Esophagus (tissue), 2 donors: ENCODE measurements at regions not wholly inside any gene's neighbourhood (a gene's known extent, or its start where the extent isn't known, plus 50 kb on each side); places are given as distances from the start of the nearest gene placed in this dataset.

Source experiments
- H3K27ac ChIP-seq, 2 donors: one replicate each; pipeline ENCODE4 v1.5.1; 2013; ENCODE audit warnings: low read depth in 2 of 2, mild to moderate bottlenecking in 2 of 2, inconsistent platforms in 1 of 2, low read length in 1 of 2, moderate library complexity in 1 of 2
- H3K27me3 ChIP-seq, 2 donors: one replicate each; pipeline ENCODE4 v1.6.1; 2013; ENCODE audit warnings: low read length in 2 of 2, control low read depth in 1 of 2, mild to moderate bottlenecking in 1 of 2; ENCODE audit not compliant: insufficient read depth in 2 of 2, control insufficient read depth in 1 of 2
- H3K36me3 ChIP-seq, 2 donors: one replicate each; pipeline ENCODE4 v1.6.1; 2013; ENCODE audit warnings: low read length in 1 of 2; ENCODE audit not compliant: control insufficient read depth in 2 of 2, insufficient read depth in 2 of 2
- H3K4me1 ChIP-seq, 2 donors: one replicate each; pipeline ENCODE4 v1.6.1; 2013; ENCODE audit warnings: low read length in 1 of 2; ENCODE audit not compliant: control insufficient read depth in 2 of 2, insufficient read depth in 2 of 2
- H3K4me3 ChIP-seq, 2 donors: one replicate each; pipeline ENCODE4 v1.5.1; 2013; ENCODE audit warnings: low read length in 2 of 2, mild to moderate bottlenecking in 2 of 2, low read depth in 1 of 2, moderate library complexity in 1 of 2
- H3K9me3 ChIP-seq, 2 donors: one replicate each; pipeline ENCODE4 v1.6.1; 2013; ENCODE audit warnings: mild to moderate bottlenecking in 2 of 2, low read depth in 1 of 2, low read length in 1 of 2, moderate library complexity in 1 of 2; ENCODE audit not compliant: control insufficient read depth in 2 of 2, insufficient read depth in 1 of 2
- WGBS, 2 donors: extraction: QIAGEN DNeasy Blood & Tissue Kit; methylation state at CpG; one replicate each; pipeline ENCODE4 v1.1.7; 2013; 5-methylcytosine and 5-hydroxymethylcytosine counted together
- donor health status: healthy with polysubstance abuse.
- donor health status: Bipolar disorder and iron deficiency.

- no peak overlapping the region for H3K4me3 ChIP-seq
- H3K9me3 ChIP-seq, result no peaks in the 10 kb centered on the region
- WGBS, 2 donors, result 70 to 93% methylated on average over 2 of the region's 2 CpGs
- H3K27me3 ChIP-seq, result no peaks in the 10 kb centered on the region
- no peaks in the 10 kb centered on the region for H3K36me3 ChIP-seq
- H3K4me1 ChIP-seq, result no peaks in the 10 kb centered on the region
- no peak overlapping the region for H3K27ac ChIP-seq
Measured at GRCh38 chrY:15162211-15162610, 637.9 kb downstream of the NLGN4Y start.

GRCh38 chrY:15179890-15180289, 655.6 kb downstream of the NLGN4Y start:
- no peak overlapping the region for H3K27ac ChIP-seq

GRCh38 chrY:15229056-15229455, 704.7 kb downstream of the NLGN4Y start:
- Histone ChIP-seq H3K4me1 (no peaks in the 10 kb centered on the region), H3K9me3 (no peaks in the 10 kb centered on the region), H3K27me3 (no peaks in the 10 kb centered on the region), H3K27ac (no peak overlapping the region), H3K36me3 (no peaks in the 10 kb centered on the region), H3K4me3 (no peak overlapping the region)
- 31 to 43% methylated on average over 2 of the region's 2 CpGs for WGBS, 2 donors

More at GRCh38 chrY:15179890-15180289, 655.6 kb downstream of the NLGN4Y start:
- no peaks in the 10 kb centered on the region for H3K9me3 ChIP-seq
- H3K36me3 ChIP-seq, result no peaks in the 10 kb centered on the region
- H3K27me3 ChIP-seq, result no peaks in the 10 kb centered on the region
- H3K4me1 ChIP-seq, result no peaks in the 10 kb centered on the region
- 71% methylated on average over 2 of the region's 2 CpGs; no CpG with 5 or more reads in 1 of the 2 donors for WGBS, 2 donors
- no peak overlapping the region for H3K4me3 ChIP-seq

DNA sequence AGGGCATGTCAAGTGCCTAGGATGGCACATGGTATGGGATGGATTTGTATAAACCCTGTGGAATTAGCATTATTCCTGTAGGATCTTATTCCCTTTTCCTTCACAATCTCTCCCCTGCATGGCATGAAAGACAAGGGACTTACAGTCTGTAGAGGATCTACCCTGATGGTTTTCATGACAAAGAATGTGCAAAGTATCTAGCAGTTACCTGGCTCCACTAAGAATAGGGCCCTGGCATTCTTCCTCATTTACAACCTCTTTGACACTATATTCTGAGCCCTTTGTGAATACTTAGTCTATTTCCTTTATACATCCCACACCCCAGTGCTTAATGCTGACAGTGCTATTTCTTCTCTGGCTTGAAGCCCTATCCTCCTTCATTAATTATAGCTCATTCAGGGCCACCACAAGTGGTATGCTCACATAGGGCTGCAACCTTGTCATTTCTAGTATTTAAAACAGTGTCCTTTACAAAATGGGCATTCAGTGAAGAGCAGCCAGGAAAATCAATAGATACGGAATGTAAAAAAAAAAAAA, 715.3 kb downstream of the NLGN4Y start:
- Histone ChIP-seq H3K36me3 (no peaks in the 10 kb centered on the region), H3K27me3 (no peaks in the 10 kb centered on the region), H3K9me3 (no peaks in the 10 kb centered on the region), H3K27ac (no peak overlapping the region), H3K4me1 (no peaks in the 10 kb centered on the region), H3K4me3 (no peak overlapping the region)
- WGBS, 2 donors, result 98 to 100% methylated on average over 1 of the region's 1 CpG

GRCh38 chrY:15259286-15259685, 735.0 kb downstream of the NLGN4Y start:
- Histone ChIP-seq H3K27ac (no peak overlapping the region), H3K36me3 (no peaks in the 10 kb centered on the region), H3K4me1 (peaks cover 0 to 6% of the 10 kb centered on the region in 2 donors), H3K9me3 (no peaks in the 10 kb centered on the region), H3K4me3 (no peak overlapping the region), H3K27me3 (no peaks in the 10 kb centered on the region)
- WGBS, 2 donors, result 40 to 100% methylated on average over 2 to 3 of the region's 3 CpGs

GRCh38 chrY:15286572-15286971, 762.2 kb downstream of the NLGN4Y start:
- no peaks in the 10 kb centered on the region for H3K36me3 ChIP-seq
- no peak overlapping the region for H3K4me3 ChIP-seq
- no peaks in the 10 kb centered on the region for H3K27me3 ChIP-seq
- 84 to 100% methylated on average over 1 of the region's 1 CpG for WGBS, 2 donors
- H3K9me3 ChIP-seq, result no peaks in the 10 kb centered on the region
- no peak overlapping the region for H3K27ac ChIP-seq
- H3K4me1 ChIP-seq, result no peaks in the 10 kb centered on the region

DNA sequence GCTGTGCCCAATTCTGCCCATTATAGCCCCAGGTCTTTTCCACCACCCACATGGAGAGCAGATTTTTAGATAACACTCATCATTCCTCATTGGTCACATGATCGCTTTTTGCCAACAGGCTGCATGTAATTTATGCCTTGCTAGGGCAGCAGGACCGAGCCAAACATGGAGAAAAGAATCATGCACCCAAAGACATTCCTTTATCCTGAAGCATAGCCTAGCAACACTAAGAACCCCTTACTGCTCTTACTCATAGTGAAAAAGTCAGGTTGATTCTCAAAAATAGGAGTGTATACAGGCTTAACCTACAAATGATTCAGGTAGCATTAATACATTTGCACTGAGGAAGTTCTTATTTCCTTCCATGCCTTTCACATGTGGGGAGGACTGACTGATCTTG, 765.5 kb downstream of the NLGN4Y start:
- no peaks in the 10 kb centered on the region for H3K4me1 ChIP-seq
- no peak overlapping the region for H3K4me3 ChIP-seq
- H3K27me3 ChIP-seq, result no peaks in the 10 kb centered on the region
- H3K27ac ChIP-seq, result no peak overlapping the region
- 65 to 72% methylated on average over 2 of the region's 2 CpGs for whole genome bisulfite sequencing, 2 donors
- H3K9me3 ChIP-seq, result no peaks in the 10 kb centered on the region
- no peaks in the 10 kb centered on the region for H3K36me3 ChIP-seq

DNA sequence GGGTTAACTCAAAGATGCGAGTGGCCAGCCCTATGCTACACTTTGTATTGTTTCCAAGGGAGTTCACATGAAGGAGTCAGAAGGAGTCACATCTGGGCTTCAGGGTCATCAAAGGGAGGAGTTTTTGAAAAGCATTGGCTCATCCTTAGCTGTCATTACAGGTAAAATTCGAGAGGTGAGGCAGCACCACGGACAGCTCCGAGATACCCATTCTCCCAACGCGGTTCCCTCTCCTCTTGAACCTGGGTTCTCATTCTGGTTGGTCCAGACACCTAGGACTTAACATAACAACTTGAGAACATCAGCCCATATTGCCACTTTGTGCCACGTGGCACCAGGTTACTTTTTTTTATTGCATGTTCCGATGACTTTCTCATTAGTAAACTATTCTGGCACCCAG, 768.6 kb downstream of the NLGN4Y start:
- H3K9me3 ChIP-seq, result no peaks in the 10 kb centered on the region
- no peak overlapping the region for H3K27ac ChIP-seq
- H3K27me3 ChIP-seq, result no peaks in the 10 kb centered on the region
- H3K4me3 ChIP-seq, result no peak overlapping the region
- 52% methylated on average over 3 to 8 of the region's 8 CpGs for WGBS, 2 donors
- H3K4me1 ChIP-seq, result no peaks in the 10 kb centered on the region
- H3K36me3 ChIP-seq, result no peaks in the 10 kb centered on the region

GRCh38 chrY:15301879-15302278, 777.5 kb downstream of the NLGN4Y start:
- Histone ChIP-seq H3K4me3 (no peak overlapping the region), H3K9me3 (no peaks in the 10 kb centered on the region), H3K27me3 (no peaks in the 10 kb centered on the region), H3K27ac (no peak overlapping the region), H3K4me1 (no peaks in the 10 kb centered on the region), H3K36me3 (no peaks in the 10 kb centered on the region)
- WGBS, 2 donors, result 71 to 80% methylated on average over 1 to 3 of the region's 3 CpGs

- no peaks in the 10 kb centered on the region for H3K36me3 ChIP-seq
- WGBS, 2 donors, result 81% methylated on average over 2 of the region's 2 CpGs; no CpG with 5 or more reads in 1 of the 2 donors
- H3K4me1 ChIP-seq, result no peaks in the 10 kb centered on the region
- H3K9me3 ChIP-seq, result no peaks in the 10 kb centered on the region
- no peak overlapping the region for H3K27ac ChIP-seq
- H3K4me3 ChIP-seq, result no peak overlapping the region
- no peaks in the 10 kb centered on the region for H3K27me3 ChIP-seq
Measured at GRCh38 chrY:15312166-15312565, 787.8 kb downstream of the NLGN4Y start.
